ENCODE measurements at regions not wholly inside any gene's neighbourhood (a gene's known extent, or its start where the extent isn't known, plus 50 kb on each side); places are given as distances from the start of the nearest gene placed in this dataset.
A peak's percentile ranks its signal among the peaks of the same experiment; 100 is the strongest.

- DNase-seq: no peak
Observed at GRCh38 chr9:99282406-99282805, 60.3 kb downstream of the SEC61B start.

GRCh38 chr9:99285965-99286364 is 63.9 kb downstream of the SEC61B start:
- DNase-seq: no peak

- DNase-seq: no peak
Observed at GRCh38 chr9:99286536-99286935, 64.5 kb downstream of the SEC61B start.

GRCh38 chr9:99287641-99288040 is 65.6 kb downstream of the SEC61B start:
- DNase-seq: no peak

GRCh38 chr9:99288830-99289229 is 66.7 kb downstream of the SEC61B start:
- DNase-seq: no peak

GRCh38 chr9:99294850-99295461 is 72.9 kb downstream of the SEC61B start:
- DNase-seq: no peak

GRCh38 chr9:99296291-99296951 is 74.3 kb downstream of the SEC61B start:
- no peak for DNase-seq

GRCh38 chr9:99298614-99299013 is 76.5 kb downstream of the SEC61B start:
- DNase-seq: no peak

GRCh38 chr9:99299211-99300102 is 77.4 kb downstream of the SEC61B start:
- no peak for DNase-seq

- no peak for DNase-seq
Observed at GRCh38 chr9:99300103-99300439, 78.0 kb downstream of the SEC61B start.

- no peak for DNase-seq
Observed at GRCh38 chr9:99300603-99301002, 78.5 kb downstream of the SEC61B start.

GRCh38 chr9:99303177-99303576 is 81.1 kb downstream of the SEC61B start:
- DNase-seq: no peak

- no peak for DNase-seq
Observed at GRCh38 chr9:99305124-99305523, 83.0 kb downstream of the SEC61B start.

GRCh38 chr9:99305820-99306811 is 84.0 kb downstream of the SEC61B start:
- no peak for DNase-seq

GRCh38 chr9:99307851-99308250 is 85.8 kb downstream of the SEC61B start:
- DNase-seq: peak; percentile 44

GRCh38 chr9:99309141-99309939 is 87.3 kb downstream of the SEC61B start:
- no peak for DNase-seq

GRCh38 chr9:99312736-99313135 is 90.7 kb downstream of the SEC61B start:
- DNase-seq: no peak

GRCh38 chr9:99319048-99319447 is 97.0 kb downstream of the SEC61B start:
- DNase-seq: no peak

GRCh38 chr9:99322299-99322698 is 100.2 kb downstream of the SEC61B start:
- no peak for DNase-seq

- DNase-seq: no peak
Observed at GRCh38 chr9:99326112-99326916, 104.2 kb downstream of the SEC61B start.

- DNase-seq: no peak
Observed at GRCh38 chr9:99326917-99327189, 104.8 kb downstream of the SEC61B start.
